Subcutaneous abdominal adipose tissue (tissue), 5 donors: ENCODE measurements at regions not wholly inside any gene's neighbourhood (a gene's known extent, or its start where the extent isn't known, plus 50 kb on each side); places are given as distances from the start of the nearest gene placed in this dataset.
"Not testable (repeated sequence)": the region's sequence is repeated elsewhere in the genome, so short reads cannot be mapped to it uniquely, and the experiment has no call there.

ENCODE experiments used
- H3K27ac ChIP-seq: one replicate; pipeline ENCODE4 v1.7.0; 2013; ENCODE audit warnings: low read depth, mild to moderate bottlenecking, inconsistent platforms, low read length, moderate library complexity
- H3K27me3 ChIP-seq, 5 donors: one replicate each; pipeline ENCODE4 v1.7.0; 2013; ENCODE audit warnings: low read length in 5 of 5, inconsistent platforms in 1 of 5; ENCODE audit not compliant: control insufficient read depth in 5 of 5, insufficient read depth in 4 of 5
- H3K36me3 ChIP-seq, 5 donors: one replicate each; pipeline ENCODE4 v1.7.0; 2013; ENCODE audit warnings: low read length in 5 of 5; ENCODE audit not compliant: control insufficient read depth in 5 of 5, insufficient read depth in 5 of 5
- H3K4me1 ChIP-seq, 5 donors: one replicate each; pipeline ENCODE4 v1.7.0; 2013; ENCODE audit warnings: low read length in 5 of 5, mild to moderate bottlenecking in 3 of 5, moderate library complexity in 1 of 5; ENCODE audit not compliant: control insufficient read depth in 5 of 5, insufficient read depth in 5 of 5
- H3K4me3 ChIP-seq, 5 donors: one replicate each; pipeline ENCODE4 v1.7.0; 2013; ENCODE audit warnings: low read length in 5 of 5, low read depth in 1 of 5
- H3K9ac ChIP-seq, 5 donors: one replicate each; pipeline ENCODE4 v1.7.0; 2013; ENCODE audit warnings: low read length in 5 of 5, mild to moderate bottlenecking in 4 of 5, moderate library complexity in 3 of 5
- H3K9me3 ChIP-seq, 5 donors: one replicate each; pipeline ENCODE4 v1.7.0; 2013; ENCODE audit warnings: low read length in 5 of 5; ENCODE audit not compliant: control insufficient read depth in 5 of 5
- donor health status: healthy.
- donor health status: healthy.
- donor health status: healthy.
- donor health status: healthy.
- donor health status: healthy.

DNA sequence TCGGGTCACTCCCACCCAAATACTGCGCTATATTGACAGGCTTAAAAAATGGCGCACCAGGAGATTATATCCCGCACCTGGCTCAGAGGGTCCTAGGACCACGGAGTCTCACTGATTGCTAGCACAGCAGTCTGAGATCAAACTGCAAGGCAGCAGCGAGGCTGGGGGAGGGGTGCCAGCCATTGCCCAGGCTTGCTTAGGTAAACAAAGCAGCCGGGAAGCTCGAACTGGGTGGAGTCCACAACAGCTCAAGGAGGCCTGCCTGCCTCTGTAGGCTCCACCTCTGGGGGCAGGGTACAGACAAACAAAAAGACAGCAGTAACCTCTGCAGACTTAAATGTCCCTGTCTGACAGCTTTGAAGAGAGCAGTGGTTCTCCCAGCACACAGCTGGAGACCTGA is 2277.3 kb upstream of the ACO1 start:
- not testable (repeated sequence) for H3K36me3 ChIP-seq, H3K27me3 ChIP-seq, H3K9ac ChIP-seq, H3K27ac ChIP-seq, H3K4me3 ChIP-seq, H3K9me3 ChIP-seq, H3K4me1 ChIP-seq

DNA sequence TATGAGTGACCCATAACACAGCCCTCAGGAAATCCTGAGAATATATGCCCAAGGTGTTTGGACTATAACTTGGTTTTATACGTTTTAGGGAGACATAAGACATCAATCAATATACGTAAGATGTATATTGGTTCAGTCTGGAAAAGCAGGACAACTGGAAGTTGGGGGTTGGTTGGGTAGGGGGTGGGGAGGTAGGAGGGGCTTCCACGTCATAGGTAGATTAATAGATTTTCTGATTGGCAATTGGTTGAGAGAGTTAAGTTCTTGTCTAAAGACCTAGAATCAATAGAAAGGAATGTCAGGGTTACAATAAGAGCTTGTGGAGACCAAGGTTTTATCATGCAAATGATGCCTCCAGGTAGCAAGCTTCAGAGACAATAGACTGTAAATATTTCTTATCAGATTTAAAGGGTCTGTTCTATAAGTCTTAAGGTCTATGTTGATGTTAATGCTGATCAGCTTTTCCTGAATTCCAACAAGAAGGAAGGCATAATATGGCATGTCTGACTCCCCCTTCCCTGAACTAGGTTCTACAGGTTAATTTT is 2267.7 kb upstream of the ACO1 start:
- no peaks in the 10 kb centered on the region for H3K4me1 ChIP-seq
- no peaks in the 10 kb centered on the region for H3K9me3 ChIP-seq
- no peaks in the 10 kb centered on the region for H3K27me3 ChIP-seq

DNA sequence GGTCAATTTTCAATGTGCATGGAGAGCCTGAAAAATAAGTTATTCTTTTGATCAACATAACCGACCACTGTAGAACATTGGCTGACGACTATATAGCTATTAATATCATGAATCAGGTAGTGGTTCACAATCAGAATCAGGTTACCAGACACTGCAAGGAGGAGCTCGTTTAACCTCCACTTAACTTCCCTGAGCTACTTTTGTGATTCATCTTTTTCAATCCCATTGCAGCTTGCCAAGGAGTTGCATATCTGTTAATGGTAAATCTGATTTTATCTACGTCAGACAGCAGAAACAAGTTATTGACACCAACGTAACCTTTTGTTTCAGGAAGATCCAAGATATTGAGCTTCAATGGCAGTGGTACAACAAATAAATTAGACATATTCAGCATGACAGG is 2263.8 kb upstream of the ACO1 start:
- H3K27me3 ChIP-seq = no peaks in the 10 kb centered on the region
- no peak overlapping the region for H3K4me3 ChIP-seq
- H3K27ac ChIP-seq = no peak overlapping the region
- no peak overlapping the region for H3K9ac ChIP-seq
- H3K9me3 ChIP-seq = no peaks in the 10 kb centered on the region
- no peaks in the 10 kb centered on the region for H3K36me3 ChIP-seq
- H3K4me1 ChIP-seq = no peaks in the 10 kb centered on the region

More for the DNA sequence above, 2267.7 kb upstream of the ACO1 start:
- Histone ChIP-seq H3K36me3 (no peaks in the 10 kb centered on the region), H3K4me3 (no peak overlapping the region), H3K9ac (no peak overlapping the region), H3K27ac (no peak overlapping the region)

DNA sequence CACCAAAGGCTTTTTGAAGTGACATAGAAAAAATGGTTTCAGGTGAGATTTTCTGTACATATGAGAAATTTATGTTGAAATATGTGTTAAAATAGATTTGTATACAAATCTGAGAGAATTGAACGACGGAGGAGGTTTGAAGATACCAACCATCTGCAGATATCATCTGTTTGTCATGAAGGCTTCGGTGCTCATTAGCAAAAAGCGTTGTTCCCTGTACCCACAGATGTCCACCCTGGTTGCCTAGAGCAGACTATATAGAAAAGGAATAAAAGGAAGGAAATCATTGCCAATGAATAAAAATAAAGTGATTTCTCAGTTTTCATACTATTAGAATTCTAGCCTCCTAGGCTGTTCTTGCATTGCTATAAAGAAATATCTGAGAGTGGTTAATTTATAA is 2262.8 kb upstream of the ACO1 start:
- H3K27ac ChIP-seq = no peak overlapping the region
- no peak overlapping the region for H3K9ac ChIP-seq
- H3K4me3 ChIP-seq = no peak overlapping the region
- no peaks in the 10 kb centered on the region for H3K9me3 ChIP-seq
- no peaks in the 10 kb centered on the region for H3K4me1 ChIP-seq
- H3K36me3 ChIP-seq = no peaks in the 10 kb centered on the region
- no peaks in the 10 kb centered on the region for H3K27me3 ChIP-seq

DNA sequence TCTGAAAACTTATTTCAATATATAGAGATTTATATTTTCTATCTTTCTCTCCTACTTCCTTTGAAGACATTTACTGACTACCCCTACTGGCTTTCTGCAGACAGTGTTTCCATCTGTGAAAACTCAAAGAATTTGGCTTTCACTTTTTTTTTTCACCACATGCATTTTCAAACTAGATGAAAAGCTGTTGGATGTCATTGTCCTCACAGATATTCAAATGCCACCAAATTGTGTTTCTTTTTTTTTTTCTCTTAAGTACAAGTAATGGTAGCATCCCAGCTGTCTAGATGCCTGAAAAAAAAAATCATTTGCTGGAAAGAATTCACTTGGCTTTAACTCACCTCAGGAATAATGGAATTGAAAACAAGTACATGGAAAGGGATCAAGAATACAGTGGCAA is 2258.6 kb upstream of the ACO1 start:
- Histone ChIP-seq H3K9ac (no peak overlapping the region), H3K27me3 (no peaks in the 10 kb centered on the region), H3K4me1 (no peaks in the 10 kb centered on the region), H3K27ac (no peak overlapping the region), H3K4me3 (no peak overlapping the region), H3K9me3 (no peaks in the 10 kb centered on the region), H3K36me3 (no peaks in the 10 kb centered on the region)

DNA sequence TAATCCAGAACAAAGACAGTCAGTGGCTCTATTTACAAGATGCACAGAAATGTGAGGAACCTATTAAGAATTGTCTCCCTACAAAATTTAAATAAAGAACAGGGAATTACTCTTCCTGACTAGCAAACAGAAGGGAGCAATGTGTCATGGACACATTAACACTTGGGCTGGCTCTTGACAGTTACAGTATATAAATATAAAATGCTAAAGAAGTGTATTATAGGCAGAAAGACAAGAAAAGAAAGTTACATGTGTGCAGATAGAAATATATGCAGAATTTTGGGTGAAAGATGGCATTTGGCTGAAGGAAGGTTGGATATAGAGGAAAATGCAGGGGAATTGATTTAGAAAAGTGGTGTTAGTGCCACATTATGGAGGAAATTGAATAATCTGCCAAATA is 2257.1 kb upstream of the ACO1 start:
- no peak overlapping the region for H3K27ac ChIP-seq
- H3K4me3 ChIP-seq = no peak overlapping the region
- no peak overlapping the region for H3K9ac ChIP-seq
- H3K27me3 ChIP-seq = no peaks in the 10 kb centered on the region
- no peaks in the 10 kb centered on the region for H3K4me1 ChIP-seq
- no peaks in the 10 kb centered on the region for H3K9me3 ChIP-seq
- H3K36me3 ChIP-seq = no peaks in the 10 kb centered on the region

DNA sequence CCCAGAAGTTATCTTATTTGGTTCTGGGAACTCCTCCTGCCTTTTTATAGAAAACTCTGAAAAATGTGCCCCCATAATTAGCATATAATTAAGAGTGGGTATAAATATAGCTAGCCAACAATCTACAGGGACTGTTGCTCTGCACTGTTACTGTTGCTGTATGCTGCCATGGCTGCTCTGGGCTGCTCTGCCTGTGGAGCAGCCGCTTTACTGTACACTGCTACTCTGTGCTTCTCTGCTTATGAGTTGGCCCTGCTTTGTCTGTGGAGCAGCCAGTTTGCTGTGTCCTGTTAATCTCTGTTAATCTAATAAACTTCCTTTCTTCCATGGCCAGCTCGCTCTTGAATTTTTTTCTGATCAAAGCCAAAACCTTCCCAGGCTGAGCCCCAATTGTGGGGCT is 2244.0 kb upstream of the ACO1 start:
- Histone ChIP-seq H3K27me3 (no peaks in the 10 kb centered on the region), H3K4me3 (no peak overlapping the region), H3K9me3 (no peaks in the 10 kb centered on the region), H3K4me1 (no peaks in the 10 kb centered on the region), H3K27ac (no peak overlapping the region), H3K36me3 (no peaks in the 10 kb centered on the region), H3K9ac (no peak overlapping the region)

DNA sequence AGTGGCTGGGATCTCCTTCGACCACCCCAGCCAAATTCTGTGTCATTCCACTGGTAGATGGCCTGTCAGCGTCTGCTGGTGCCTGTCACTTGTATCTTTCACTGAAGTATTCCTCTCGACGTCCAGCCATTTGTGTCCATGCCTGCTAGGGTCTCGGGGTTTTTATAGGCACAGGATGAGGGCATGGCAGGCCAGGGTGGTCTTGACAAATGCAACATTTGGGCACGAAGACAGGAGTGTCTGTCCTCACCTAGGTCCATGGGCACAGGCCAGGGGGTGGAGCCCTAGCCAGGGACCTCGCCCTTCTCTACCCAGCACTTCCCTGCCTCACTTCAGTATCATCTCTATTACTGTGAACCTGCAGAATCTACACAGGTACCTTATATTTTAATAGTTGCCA is 2223.9 kb upstream of the ACO1 start:
- Histone ChIP-seq H3K27me3 (no peaks in the 10 kb centered on the region), H3K36me3 (no peaks in the 10 kb centered on the region), H3K9me3 (peaks cover 0 to 2% (median 0%) of the 10 kb centered on the region in 5 donors), H3K27ac (no peak overlapping the region), H3K4me3 (no peak overlapping the region), H3K9ac (no peak overlapping the region), H3K4me1 (no peaks in the 10 kb centered on the region)

DNA sequence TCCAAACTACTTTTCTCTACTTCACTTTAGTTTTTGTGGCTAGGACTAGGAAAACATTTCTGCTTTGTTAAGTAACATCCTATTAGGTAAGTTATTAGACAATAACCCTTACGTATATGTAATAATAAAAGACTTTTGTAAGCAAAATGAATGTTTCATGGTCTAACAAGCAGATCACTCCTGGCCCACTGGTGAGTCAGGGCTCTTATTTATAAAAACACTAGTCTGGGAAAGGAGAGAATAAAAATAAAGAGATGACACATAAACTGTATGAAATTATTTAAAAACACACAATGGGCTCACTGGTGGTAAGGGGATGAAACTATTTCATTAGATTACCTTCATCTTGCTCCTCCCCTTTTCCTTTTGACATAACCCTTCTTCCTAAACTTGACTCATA is 2212.2 kb upstream of the ACO1 start:
- no peaks in the 10 kb centered on the region for H3K36me3 ChIP-seq
- H3K27me3 ChIP-seq = no peaks in the 10 kb centered on the region
- H3K9me3 ChIP-seq = peaks cover 0 to 10% (median 0%) of the 10 kb centered on the region in 5 donors
- no peak overlapping the region for H3K9ac ChIP-seq
- no peaks in the 10 kb centered on the region for H3K4me1 ChIP-seq
- H3K4me3 ChIP-seq = no peak overlapping the region
- H3K27ac ChIP-seq = no peak overlapping the region

DNA sequence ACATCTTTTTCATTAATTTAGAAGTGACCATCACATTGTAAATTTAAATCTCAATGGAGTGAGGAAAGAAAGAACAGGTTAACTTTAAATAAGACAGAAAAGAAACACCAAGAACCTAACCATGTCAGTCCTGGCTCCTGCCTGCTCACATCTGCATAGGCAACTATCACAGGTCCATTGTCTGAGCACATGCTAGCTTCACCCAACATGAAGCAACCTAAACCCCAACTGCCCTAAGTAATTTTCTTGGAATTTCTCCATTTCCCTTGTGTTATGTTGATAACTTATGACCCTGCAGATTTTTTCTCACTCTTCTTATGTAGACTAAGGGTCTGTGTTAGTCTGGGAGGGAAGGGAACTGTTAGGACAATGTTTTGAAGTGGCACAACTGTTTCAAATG is 2205.8 kb upstream of the ACO1 start:
- Histone ChIP-seq H3K4me1 (no peaks in the 10 kb centered on the region), H3K9ac (no peak overlapping the region), H3K27ac (no peak overlapping the region), H3K27me3 (no peaks in the 10 kb centered on the region), H3K9me3 (no peaks in the 10 kb centered on the region), H3K36me3 (no peaks in the 10 kb centered on the region), H3K4me3 (no peak overlapping the region)

DNA sequence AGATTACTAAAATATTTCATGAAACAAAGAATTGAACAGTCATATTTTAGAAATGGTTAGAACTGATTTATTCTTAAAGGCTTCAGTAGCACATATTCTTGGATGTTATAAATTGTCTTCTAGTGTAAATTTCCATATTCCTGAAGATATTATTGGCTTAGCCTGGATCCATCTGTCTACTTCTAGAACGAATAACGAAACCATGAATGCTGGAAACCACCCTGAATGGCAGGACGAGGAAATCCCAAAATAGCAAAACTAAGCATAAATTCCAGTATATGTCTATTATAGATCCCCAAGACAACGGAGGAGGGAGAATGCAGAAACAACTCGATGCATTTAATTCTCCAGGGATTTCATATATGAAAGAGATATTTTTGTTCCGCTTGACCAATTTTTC is 2191.0 kb upstream of the ACO1 start:
- no peaks in the 10 kb centered on the region for H3K36me3 ChIP-seq
- peaks cover 0 to 6% (median 3%) of the 10 kb centered on the region in 5 donors for H3K4me1 ChIP-seq
- no peaks in the 10 kb centered on the region for H3K27me3 ChIP-seq
- no peak overlapping the region for H3K4me3 ChIP-seq
- peaks cover 2 to 13% (median 5%) of the 10 kb centered on the region in 5 donors for H3K9me3 ChIP-seq
- H3K9ac ChIP-seq = no peak overlapping the region
- H3K27ac ChIP-seq = no peak overlapping the region
